A549 (cell line): ENCODE measurements at regions not wholly inside any gene's neighbourhood (a gene's known extent, or its start where the extent isn't known, plus 50 kb on each side); places are given as distances from the start of the nearest gene placed in this dataset.

Experiments
- small RNA-seq, 6 experiments: library from RNA; depleted of rRNA; stranded (forward); fragments of <200 nt; gene quantifications; one replicate each; pipeline ENCODE3, GENCODE V24; 2012

Small RNA genes in the stretch of these regions (small RNA-seq; reads per million reads assigned to genes)
- gene MIR4316 (0 reads per million in 6 experiments), gene RF00019 (0 reads per million in 6 experiments)
